HuH-7 (cell line): ENCODE measurements at regions not wholly inside any gene's neighbourhood (a gene's known extent, or its start where the extent isn't known, plus 50 kb on each side); places are given as distances from the start of the nearest gene placed in this dataset.

Experiments
- DNase-seq: peaks from one replicate; pipeline ENCODE4 v3.0.0; 2011; ENCODE audit warnings: low spot score

GRCh38 chr6:74765486-74765885, 440.4 kb downstream of the COL12A1 start:
- no peak for DNase-seq

- DNase-seq = no peak
These were observed 441.4 kb downstream of the COL12A1 start for GRCh38 chr6:74764486-74764885.

GRCh38 chr6:74762841-74763240, 443.0 kb downstream of the COL12A1 start:
- no peak for DNase-seq

- no peak for DNase-seq
These were observed 448.0 kb downstream of the COL12A1 start for GRCh38 chr6:74757813-74758212.

- DNase-seq = no peak
These were observed 448.9 kb downstream of the COL12A1 start for GRCh38 chr6:74756923-74757322.

- DNase-seq = no peak
These were observed 450.1 kb downstream of the COL12A1 start for GRCh38 chr6:74755778-74756177.

- no peak for DNase-seq
These were observed 450.7 kb downstream of the COL12A1 start for GRCh38 chr6:74755196-74755595.

- DNase-seq = no peak
These were observed 451.8 kb downstream of the COL12A1 start for GRCh38 chr6:74753883-74754600.

GRCh38 chr6:74752303-74752702, 453.6 kb downstream of the COL12A1 start:
- no peak for DNase-seq

- DNase-seq = no peak
These were observed 455.0 kb downstream of the COL12A1 start for GRCh38 chr6:74750826-74751225.

GRCh38 chr6:74749211-74750147, 456.4 kb downstream of the COL12A1 start:
- DNase-seq = no peak

- no peak for DNase-seq
These were observed 460.2 kb downstream of the COL12A1 start for GRCh38 chr6:74745670-74746069.

- DNase-seq = no peak
These were observed 462.9 kb downstream of the COL12A1 start for GRCh38 chr6:74742793-74743508.

- DNase-seq = no peak
These were observed 464.2 kb downstream of the COL12A1 start for GRCh38 chr6:74741646-74742045.

GRCh38 chr6:74735304-74735703, 470.5 kb downstream of the COL12A1 start:
- DNase-seq = no peak

GRCh38 chr6:74734901-74735300, 471.0 kb downstream of the COL12A1 start:
- no peak for DNase-seq

GRCh38 chr6:74733830-74734620, 471.8 kb downstream of the COL12A1 start:
- DNase-seq = no peak

GRCh38 chr6:74731931-74732330, 473.9 kb downstream of the COL12A1 start:
- DNase-seq = no peak

GRCh38 chr6:74731204-74731603, 474.6 kb downstream of the COL12A1 start:
- no peak for DNase-seq

- no peak for DNase-seq
These were observed 484.9 kb downstream of the COL12A1 start for GRCh38 chr6:74720923-74721322.

GRCh38 chr6:74717591-74717990, 488.3 kb downstream of the COL12A1 start:
- DNase-seq = no peak
